Endothelial cell of umbilical vein (primary cell): ENCODE measurements at regions not wholly inside any gene's neighbourhood (a gene's known extent, or its start where the extent isn't known, plus 50 kb on each side); places are given as distances from the start of the nearest gene placed in this dataset.

Source experiments
- BruUV-seq: library from RNA; stranded (reverse); fragments of 400-500 nt; replicated peaks from 2 replicates; lab custom pipeline; 2021; lab: Mats Ljungman, UMichigan
- CTCF ChIA-PET: fragments of 300-600, 350-600 bp; sonication (Branson Sonifier 250); formaldehyde crosslinking; loops from one replicate; lab custom pipeline; 2021; ENCODE audit warnings: antibody characterized with exemption, inconsistent platforms; lab: Charles Lee
- POLR2A ChIA-PET: fragments of 300-600, 350-600 bp; sonication (Branson Sonifier 250); formaldehyde crosslinking; loops from one replicate; lab custom pipeline; 2021; ENCODE audit warnings: antibody characterized with exemption, inconsistent platforms; lab: Charles Lee
- DNase-seq: peaks from one replicate; pipeline ENCODE4 v3.0.0-alpha.2; 2011; ENCODE audit warnings: low read depth, low spot score
- FAIRE-seq: peaks from 2 replicates; lab custom pipeline; 2011; peaks lifted over from hg19 to GRCh38; lab: Jason Lieb, UNC
- H2AFZ ChIP-seq: 2 replicates; pipeline ENCODE4 v1.6.0; 2012; ENCODE audit warnings: low read depth, low read length, control low read depth, inconsistent platforms
- H3K27ac ChIP-seq: 2 replicates; pipeline ENCODE4 v1.5.1; 2011; ENCODE audit warnings: low read depth, mild to moderate bottlenecking, control low read depth, low read length, moderate library complexity; ENCODE audit not compliant: insufficient read depth
- H3K27me3 ChIP-seq, 2 experiments: 2 replicates each; pipeline versions ENCODE4 v1.6.0 to v1.6.1; 2011; ENCODE audit warnings: low read length in 2 of 2, mixed read lengths in 1 of 2; ENCODE audit not compliant: control insufficient read depth in 2 of 2, insufficient read depth in 2 of 2
- H3K36me3 ChIP-seq, 2 experiments: 2 replicates in 1 of 2; 3 replicates in 1 of 2; pipeline ENCODE4 v1.5.1; 2011; ENCODE audit warnings: low read length in 2 of 2, mild to moderate bottlenecking in 1 of 2, moderate library complexity in 1 of 2; ENCODE audit not compliant: control insufficient read depth in 2 of 2, insufficient read depth in 2 of 2; ENCODE audit errors: extremely low read depth in 1 of 2
- H3K4me1 ChIP-seq: 3 replicates; pipeline ENCODE4 v1.5.1; 2011; ENCODE audit warnings: mild to moderate bottlenecking, low read length; ENCODE audit not compliant: control insufficient read depth, insufficient read depth; ENCODE audit errors: extremely low read depth
- H3K4me2 ChIP-seq: 2 replicates; pipeline ENCODE4 v1.6.1; 2011; ENCODE audit warnings: low read length, control low read depth, mixed read lengths; ENCODE audit not compliant: insufficient read depth
- H3K4me3 ChIP-seq, 3 experiments: fragments of 200-600 bp in 1 of 3; sonication (generic), shearing (Covaris generic) in 1 of 3; replicated peaks in 1 of 3; 2 replicates each; pipeline ENCODE4 v1.5.1; 2011 to 2016; ENCODE audit warnings: control low read depth in 3 of 3, low read length in 3 of 3, mild to moderate bottlenecking in 2 of 3, inconsistent platforms in 1 of 3, low read depth in 1 of 3, moderate library complexity in 1 of 3; ENCODE audit not compliant: insufficient read depth in 1 of 3
- H3K79me2 ChIP-seq: 2 replicates; pipeline ENCODE4 v1.6.0; 2012; ENCODE audit warnings: low read length, inconsistent platforms; ENCODE audit not compliant: control insufficient read depth, insufficient read depth
- H3K9ac ChIP-seq: replicated peaks from 2 replicates; pipeline ENCODE3; 2011; ENCODE audit warnings: low read length, control low read depth; ENCODE audit not compliant: insufficient read depth; ENCODE audit errors: extremely low read depth
- H3K9me1 ChIP-seq: replicated peaks from 3 replicates; pipeline ENCODE4 v1.6.0; 2011; ENCODE audit warnings: mild to moderate bottlenecking, low read length; ENCODE audit not compliant: control insufficient read depth, insufficient read depth; ENCODE audit errors: extremely low read depth
- H3K9me3 ChIP-seq: replicated peaks from 2 replicates; pipeline ENCODE4 v1.5.1; 2012; ENCODE audit warnings: low read length, inconsistent platforms; ENCODE audit not compliant: control insufficient read depth, insufficient read depth
- H4K20me1 ChIP-seq: replicated peaks from 2 replicates; pipeline ENCODE3; 2011; ENCODE audit warnings: mild to moderate bottlenecking, low read length; ENCODE audit not compliant: control insufficient read depth, insufficient read depth; ENCODE audit errors: extremely low read depth
- CTCF ChIP-seq, 2 donors: IDR thresholded peaks; 1 replicate in 1 of 2; 2 replicates in 1 of 2; pipeline ENCODE4 v1.5.1; 2011; ENCODE audit warnings: low read length in 2 of 2, mild to moderate bottlenecking in 2 of 2, moderate library complexity in 2 of 2, control low read depth in 1 of 2, inconsistent platforms in 1 of 2, low read depth in 1 of 2; ENCODE audit not compliant: insufficient read depth in 1 of 2; ENCODE audit errors: extremely low read depth in 1 of 2
- EZH2 ChIP-seq: IDR thresholded peaks from 2 replicates; pipeline ENCODE4 v1.6.1; 2012; ENCODE audit warnings: borderline replicate concordance, low read depth, mild to moderate bottlenecking, moderate library complexity, low read length, inconsistent platforms; ENCODE audit not compliant: severe bottlenecking
- FOS ChIP-seq: IDR thresholded peaks from 2 replicates; pipeline ENCODE4 v1.6.1; 2011; ENCODE audit warnings: mild to moderate bottlenecking, low read length, moderate library complexity, borderline replicate concordance; ENCODE audit not compliant: insufficient read depth
- GATA2 ChIP-seq: IDR thresholded peaks from 2 replicates; pipeline ENCODE4 v1.7.0; 2011; ENCODE audit warnings: low read depth, mild to moderate bottlenecking, moderate library complexity, mixed read lengths, low read length; ENCODE audit not compliant: insufficient read length, insufficient read depth
- JUN ChIP-seq: IDR thresholded peaks from 2 replicates; pipeline ENCODE4 v1.6.1; 2011; ENCODE audit warnings: borderline replicate concordance, low read depth; ENCODE audit not compliant: insufficient read length, insufficient read depth
- MAX ChIP-seq: IDR thresholded peaks from 2 replicates; pipeline ENCODE4 v1.6.1; 2011; ENCODE audit not compliant: insufficient read depth, insufficient read length
- MYC ChIP-seq: IDR thresholded peaks from one replicate; pipeline ENCODE4 v1.6.1; 2011; ENCODE audit warnings: mild to moderate bottlenecking, low read depth, low read length
- POLR2A ChIP-seq: IDR thresholded peaks from 2 replicates; pipeline ENCODE4 v1.6.1; 2012; ENCODE audit warnings: low read depth, mild to moderate bottlenecking, control low read depth, low read length
- POLR2AphosphoS5 ChIP-seq: IDR thresholded peaks from 2 replicates; pipeline ENCODE4 v1.6.1; 2012; ENCODE audit warnings: low read depth, mild to moderate bottlenecking, control low read depth, low read length, moderate library complexity; ENCODE audit not compliant: insufficient read depth
- dilution Hi-C: fragments of 300-500 bp; cut with MboI; formaldehyde crosslinking; loops from one replicate; pipeline ENCODE4 v1.15.0; 2019; ENCODE audit warnings: low sequenced_read_pairs; ENCODE audit not compliant: extremely low pct_ligation_motif_present
- intact Hi-C: fragments of 100-400 bp; cut with micrococcal nuclease; formaldehyde crosslinking; loops from one replicate; pipeline ENCODE4 v1.10.0; 2022

- H3K9me1 ChIP-seq = no peaks in the 10 kb centered on the region
- H3K4me3 ChIP-seq = no peak overlapping the region
- dilution Hi-C loops (no loop called here), intact Hi-C loops (no loop called here)
- H4K20me1 ChIP-seq = no peaks in the 10 kb centered on the region
- FAIRE-seq (no peak), DNase-seq (no peak)
- no peak overlapping the region for H3K9ac ChIP-seq
- no peaks in the 10 kb centered on the region for H3K4me1 ChIP-seq
- no peaks in the 10 kb centered on the region for H3K9me3 ChIP-seq
- TF ChIP-seq JUN (no peak), EZH2 (no peak)
- no peaks in the 10 kb centered on the region for H3K79me2 ChIP-seq
- no peak overlapping the region for H3K27ac ChIP-seq
- ChIA-PET POLR2A (no interaction called here), CTCF (no interaction called here)
- no TSS peak for BruUV-seq
- no peaks in the 10 kb centered on the region for H3K36me3 ChIP-seq
- H3K4me2 ChIP-seq = no peak overlapping the region
- H3K27me3 ChIP-seq = peaks cover 0 to 2% of the 10 kb centered on the region in 2 experiments
- no peak overlapping the region for H2AFZ ChIP-seq
Observed at GRCh38 chr13:72534951-72535640, 192.3 kb downstream of the MZT1 start.

- Histone ChIP-seq H3K4me1 (no peaks in the 10 kb centered on the region), H3K9ac (no peak overlapping the region), H2AFZ (no peak overlapping the region), H3K9me1 (no peaks in the 10 kb centered on the region), H3K9me3 (no peaks in the 10 kb centered on the region), H4K20me1 (no peaks in the 10 kb centered on the region), H3K79me2 (no peaks in the 10 kb centered on the region), H3K27me3 (no peaks in the 10 kb centered on the region), H3K4me2 (no peak overlapping the region), H3K36me3 (no peaks in the 10 kb centered on the region), H3K4me3 (no peak overlapping the region), H3K27ac (no peak overlapping the region)
- no peak for DNase-seq
- dilution Hi-C loops (no loop called here), intact Hi-C loops (no loop called here)
- no peak for FAIRE-seq
- BruUV-seq = no TSS peak
- TF ChIP-seq FOS = no peak
- no peak for TF ChIP-seq EZH2
- TF ChIP-seq MYC = no peak
- TF ChIP-seq POLR2A = no peak
- TF ChIP-seq POLR2AphosphoS5 = no peak
- TF ChIP-seq JUN = no peak
- TF ChIP-seq MAX = no peak
- no peak for TF ChIP-seq GATA2
- no peak for TF ChIP-seq CTCF (IDR thresholded peaks at IDR 0.05; ENCODE audit: extremely low read depth in 1 of 2, insufficient read depth in 1 of 2, low read depth in 1 of 2, low read length in 2 of 2)
- POLR2A ChIA-PET = no interaction called here
- CTCF ChIA-PET = no interaction called here
Observed at GRCh38 chr13:72530471-72530870, 197.0 kb downstream of the MZT1 start.
